PC-9 (cell line): ENCODE measurements at regions not wholly inside any gene's neighbourhood (a gene's known extent, or its start where the extent isn't known, plus 50 kb on each side); places are given as distances from the start of the nearest gene placed in this dataset.

Source experiments
- EZH2 ChIP-seq: fragments of 200-600 bp; sonication (generic); IDR thresholded peaks from 2 replicates; pipeline ENCODE4 v1.8.0; 2017; ENCODE audit warnings: antibody characterized with exemption, low read depth
- TF ChIP-seq, protein P1 (sequence below): fragments of 200-600 bp; sonication (generic); conservative IDR thresholded peaks from 2 replicates; pipeline ENCODE4 v1.6.1; 2017; ENCODE audit warnings: mixed run types, antibody characterized with exemption, mild to moderate bottlenecking, moderate library complexity

DNA sequence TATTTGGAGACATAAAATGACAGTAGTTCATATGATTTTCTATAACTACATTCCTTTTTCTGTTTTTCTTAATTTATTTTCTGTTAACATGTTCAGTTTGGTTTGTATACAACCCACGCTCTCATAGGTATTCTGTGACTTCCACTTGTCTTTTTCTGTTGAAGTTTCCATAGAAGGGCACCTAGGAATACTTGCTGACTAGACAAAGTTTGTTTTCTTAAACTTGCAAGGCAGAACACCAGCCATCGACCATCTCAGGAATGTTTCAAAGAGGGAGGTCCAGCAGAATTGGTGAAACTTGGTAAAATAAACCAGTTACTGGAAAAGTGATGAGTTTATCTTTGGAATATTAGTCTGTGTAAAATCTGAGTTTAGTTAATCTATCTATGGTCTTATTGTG is 403.2 kb upstream of the CADM2 start:
- TF ChIP-seq, protein P1, sequence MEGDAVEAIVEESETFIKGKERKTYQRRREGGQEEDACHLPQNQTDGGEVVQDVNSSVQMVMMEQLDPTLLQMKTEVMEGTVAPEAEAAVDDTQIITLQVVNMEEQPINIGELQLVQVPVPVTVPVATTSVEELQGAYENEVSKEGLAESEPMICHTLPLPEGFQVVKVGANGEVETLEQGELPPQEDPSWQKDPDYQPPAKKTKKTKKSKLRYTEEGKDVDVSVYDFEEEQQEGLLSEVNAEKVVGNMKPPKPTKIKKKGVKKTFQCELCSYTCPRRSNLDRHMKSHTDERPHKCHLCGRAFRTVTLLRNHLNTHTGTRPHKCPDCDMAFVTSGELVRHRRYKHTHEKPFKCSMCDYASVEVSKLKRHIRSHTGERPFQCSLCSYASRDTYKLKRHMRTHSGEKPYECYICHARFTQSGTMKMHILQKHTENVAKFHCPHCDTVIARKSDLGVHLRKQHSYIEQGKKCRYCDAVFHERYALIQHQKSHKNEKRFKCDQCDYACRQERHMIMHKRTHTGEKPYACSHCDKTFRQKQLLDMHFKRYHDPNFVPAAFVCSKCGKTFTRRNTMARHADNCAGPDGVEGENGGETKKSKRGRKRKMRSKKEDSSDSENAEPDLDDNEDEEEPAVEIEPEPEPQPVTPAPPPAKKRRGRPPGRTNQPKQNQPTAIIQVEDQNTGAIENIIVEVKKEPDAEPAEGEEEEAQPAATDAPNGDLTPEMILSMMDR = no peak
- TF ChIP-seq EZH2 = no peak
